Forelimb muscle (tissue), 1 donor: ENCODE measurements at regions not wholly inside any gene's neighbourhood (a gene's known extent, or its start where the extent isn't known, plus 50 kb on each side); places are given as distances from the start of the nearest gene placed in this dataset.

ENCODE experiments used
- DNase-seq: peaks from one replicate; pipeline ENCODE4 v3.0.0-alpha.2; 2013; ENCODE audit warnings: low read depth

DNA sequence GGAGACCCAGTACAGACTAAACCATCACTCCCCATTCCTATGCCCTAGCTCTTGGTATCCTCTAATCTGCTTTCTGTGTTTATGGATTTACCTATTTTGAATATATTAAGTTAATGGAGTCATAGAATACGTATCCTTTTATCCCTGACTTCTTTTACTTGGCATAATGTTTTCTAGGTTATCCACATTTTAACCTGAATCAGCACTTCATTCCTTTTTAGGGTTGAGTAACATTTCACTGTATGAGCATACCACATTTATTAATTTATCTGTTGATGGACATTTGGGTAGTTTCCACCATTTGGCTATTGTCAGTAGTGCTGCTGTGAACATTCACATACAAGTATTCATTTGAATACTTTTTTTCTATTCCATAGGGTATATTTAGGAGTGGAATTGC, 157.3 kb upstream of the CTNNA2 start:
- DNase-seq, result no peak

DNA sequence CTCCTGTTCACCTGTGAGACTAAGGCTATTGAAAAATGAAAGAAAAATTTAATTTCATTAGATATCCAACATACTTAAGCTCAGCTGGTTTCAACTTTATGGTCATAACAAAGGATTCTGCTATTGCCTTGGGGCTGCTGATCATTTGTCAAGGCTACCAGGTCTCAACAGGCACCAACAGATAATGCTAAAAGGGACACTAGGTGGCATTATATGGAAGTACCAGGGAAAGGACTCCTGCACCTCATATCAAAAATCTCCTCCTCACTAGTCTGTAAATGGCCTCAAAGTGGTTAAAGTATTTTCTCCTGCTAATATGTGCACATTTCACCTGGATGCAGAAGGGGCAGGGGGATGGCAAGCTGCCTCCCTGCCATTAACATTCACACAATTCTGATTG, 167.9 kb upstream of the REG3A start:
- DNase-seq, result no peak

DNA sequence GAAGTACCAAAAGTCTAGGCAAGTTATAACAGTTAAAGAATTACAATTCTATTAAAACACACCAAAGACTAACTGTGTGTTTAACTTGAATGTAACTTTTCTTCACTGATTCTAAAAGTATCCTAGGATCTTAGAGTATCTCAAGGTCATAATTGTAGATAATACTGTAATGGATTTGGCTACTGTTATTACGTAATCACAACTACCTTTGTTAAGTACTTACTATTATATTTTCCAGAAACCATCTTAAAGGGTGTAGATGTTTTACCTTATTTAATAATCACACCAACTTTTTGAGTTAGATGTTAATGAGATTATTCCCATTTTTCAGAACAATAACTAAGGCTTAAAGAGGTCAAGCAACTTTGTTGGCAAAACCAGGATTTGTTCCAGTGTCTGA, 161.3 kb upstream of the REG3A start:
- DNase-seq, result no peak

DNA sequence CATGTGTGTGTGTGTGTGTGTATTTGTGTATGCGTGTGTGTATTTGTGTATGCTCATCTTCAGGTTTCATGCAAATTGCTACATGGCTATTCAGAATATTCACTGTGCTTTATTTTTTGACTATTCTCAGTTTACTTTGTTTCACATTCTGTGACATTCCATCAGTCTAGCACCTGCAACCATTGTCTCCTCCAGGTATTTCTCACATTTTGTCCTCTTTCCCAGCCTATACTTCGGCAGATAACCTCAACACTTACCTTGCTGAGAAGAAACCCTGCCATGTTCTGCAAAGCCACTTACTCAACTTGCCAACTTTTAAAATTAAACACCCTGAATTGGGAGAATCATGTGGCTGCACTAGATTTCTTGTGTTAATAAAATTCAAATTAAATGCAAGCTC, 135.4 kb upstream of the REG3A start:
- no peak for DNase-seq

DNA sequence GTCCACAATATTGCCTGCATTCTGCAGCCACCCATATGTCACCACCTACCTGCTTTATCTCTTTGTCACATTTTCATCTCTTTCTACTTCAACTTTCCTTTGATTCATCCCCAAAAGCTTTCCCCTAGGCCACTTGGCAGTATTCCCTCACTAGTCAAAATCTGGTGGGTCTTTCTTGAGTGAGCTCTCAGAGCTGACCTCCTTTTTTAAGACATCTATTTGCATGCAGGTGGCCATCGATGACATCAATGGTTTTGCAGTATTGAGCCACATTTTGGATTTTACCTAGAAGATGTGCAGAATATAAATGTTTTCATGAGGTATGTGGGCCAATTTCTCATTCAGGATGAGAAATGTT, 133.4 kb upstream of the REG3A start:
- no peak for DNase-seq

DNA sequence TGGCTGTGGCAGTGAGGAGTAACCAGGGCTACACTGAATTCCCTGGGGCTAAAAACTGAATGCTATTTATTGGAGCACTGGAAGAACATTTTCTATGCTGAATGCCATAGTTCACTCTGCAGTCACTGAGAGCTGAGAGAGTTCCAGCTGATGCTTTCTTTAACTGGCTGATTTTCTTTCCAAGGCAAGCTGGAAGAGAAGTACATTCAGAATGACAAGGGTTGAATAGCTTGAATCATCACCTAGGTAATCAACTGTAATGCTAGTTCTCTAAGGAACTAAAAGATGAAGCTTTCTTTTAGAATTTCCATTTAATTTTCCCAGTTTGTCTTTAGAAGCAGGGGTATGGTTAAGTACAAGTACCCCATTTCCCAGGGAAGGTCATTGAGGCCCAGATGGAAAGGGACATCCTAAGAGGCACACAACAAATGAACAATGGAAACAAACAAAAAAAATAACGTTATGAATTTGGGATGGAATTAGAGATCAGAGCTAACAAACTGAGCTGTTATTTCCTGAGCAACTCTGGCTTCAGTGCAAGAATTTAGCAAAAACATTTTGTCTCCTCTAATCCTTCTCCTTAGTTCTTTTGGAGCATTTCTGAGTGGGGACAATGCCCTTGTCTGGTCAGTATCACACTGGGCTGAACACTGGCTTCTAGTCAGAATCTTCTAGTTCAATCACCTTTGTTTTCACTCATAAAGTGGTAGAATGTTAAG, 132.8 kb upstream of the REG3A start:
- no peak for DNase-seq

DNA sequence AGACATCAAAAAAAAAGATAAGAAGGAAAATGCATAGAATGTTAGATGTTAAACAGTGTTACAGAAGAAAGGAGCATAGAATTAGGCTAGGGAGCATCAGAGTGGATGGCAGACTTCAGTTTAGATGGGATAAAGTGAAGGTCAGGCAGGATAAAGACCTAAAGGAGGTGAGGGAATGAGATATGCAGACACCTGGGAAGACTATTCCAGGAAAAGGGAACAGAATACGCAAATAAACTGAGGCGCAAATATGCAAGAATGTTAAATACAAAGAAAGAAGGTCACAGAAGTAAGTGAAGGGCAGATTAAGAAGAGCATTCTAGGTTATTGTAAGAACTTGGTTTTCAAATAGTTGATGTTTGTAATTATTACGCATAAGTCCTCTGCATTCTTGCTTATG, 116.3 kb upstream of the REG3A start:
- DNase-seq, result no peak

DNA sequence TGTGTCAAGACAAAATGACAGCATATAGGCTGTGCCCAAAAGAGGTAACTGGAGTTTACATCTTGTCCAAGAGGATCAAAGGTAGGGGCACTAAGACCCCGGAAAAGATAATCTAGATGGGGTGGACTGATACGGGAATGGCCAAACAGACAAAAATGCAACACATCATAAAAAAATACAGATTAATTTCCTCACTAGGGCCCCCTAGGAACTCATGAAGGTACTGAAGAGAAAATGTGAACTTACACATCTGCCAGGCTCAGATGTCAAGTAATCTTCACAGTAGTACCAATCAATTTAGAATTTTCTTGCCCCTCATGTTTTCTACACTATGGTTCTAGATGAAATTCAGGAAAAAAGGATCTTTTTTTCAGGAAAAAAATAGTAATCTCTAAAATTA, 115.6 kb upstream of the REG3A start:
- no peak for DNase-seq

DNA sequence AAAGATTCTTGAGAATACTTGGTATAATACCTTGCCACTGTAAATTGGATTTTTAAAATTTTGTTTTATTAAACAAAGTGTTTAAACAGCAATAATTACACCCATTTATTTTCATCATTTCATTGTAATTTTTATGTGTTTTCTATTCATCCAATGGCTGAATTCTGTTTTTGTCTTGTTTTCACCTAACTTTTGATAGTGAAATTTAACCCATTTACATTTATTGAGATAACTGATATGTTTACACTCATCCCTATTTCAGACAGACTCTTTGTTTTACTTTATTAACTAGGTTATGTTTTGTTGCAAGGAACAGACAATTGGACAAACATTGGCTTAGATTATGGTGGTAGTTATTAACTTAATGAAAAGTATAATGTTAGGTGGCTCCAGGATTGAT, 113.1 kb upstream of the REG3A start:
- no peak for DNase-seq

DNA sequence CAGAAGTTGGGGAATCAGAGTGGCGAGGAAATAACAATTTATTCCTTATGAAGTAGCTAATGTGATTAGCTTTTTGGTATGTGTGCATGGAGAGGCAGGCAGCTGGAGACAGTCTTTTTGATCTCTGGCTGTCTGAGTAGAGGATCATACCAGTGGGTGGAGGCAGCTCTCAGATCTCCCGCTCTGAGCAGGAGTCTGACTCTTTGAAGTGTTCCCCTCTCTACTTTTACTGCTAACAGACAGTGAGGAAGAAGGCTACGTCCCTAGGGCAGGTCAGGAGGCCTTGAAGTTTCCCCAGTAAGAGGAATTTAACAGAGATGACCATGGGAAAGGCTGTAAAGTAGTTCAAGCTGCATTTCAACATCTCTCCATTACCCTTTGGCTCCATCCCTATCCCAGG, 111.9 kb upstream of the REG3A start:
- no peak for DNase-seq

DNA sequence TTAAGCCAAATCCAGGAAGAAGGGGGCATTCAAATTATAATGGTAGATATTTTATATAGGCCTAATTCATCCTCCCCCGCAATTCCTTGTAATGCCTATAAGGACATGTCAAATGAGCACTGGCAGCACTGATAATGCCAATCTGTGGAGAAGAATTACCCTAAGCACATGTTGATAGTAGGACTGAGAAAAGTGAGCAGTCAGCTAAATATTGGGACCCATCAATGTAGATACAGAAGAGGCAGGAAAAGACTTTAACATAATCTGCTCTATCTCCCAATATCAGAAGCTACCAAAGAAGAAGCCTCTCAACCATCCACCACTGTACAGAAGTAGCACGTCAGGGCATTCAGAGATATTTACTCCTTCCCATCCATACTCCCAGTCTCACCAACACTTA, 101.3 kb upstream of the REG3A start:
- DNase-seq, result no peak

DNA sequence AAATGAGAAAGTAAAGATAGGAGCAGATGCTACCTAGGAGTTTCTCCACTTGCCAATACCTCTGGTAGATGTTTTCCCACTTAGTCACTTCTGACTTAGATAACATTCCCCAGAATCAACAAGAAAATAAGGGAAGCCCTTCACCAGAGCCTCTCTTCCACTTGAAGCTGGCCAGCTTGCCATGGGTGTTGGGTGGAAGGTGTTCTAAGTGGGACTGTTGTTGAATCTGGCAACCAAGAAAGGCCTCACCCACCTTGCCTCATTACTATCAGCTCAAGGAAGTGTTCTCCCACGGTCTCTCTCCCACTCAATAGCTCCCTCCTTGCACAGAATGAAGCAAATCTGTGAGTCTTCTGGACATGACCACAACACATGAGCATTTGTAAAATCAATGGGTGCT, 100.4 kb upstream of the REG3A start:
- DNase-seq, result no peak

DNA sequence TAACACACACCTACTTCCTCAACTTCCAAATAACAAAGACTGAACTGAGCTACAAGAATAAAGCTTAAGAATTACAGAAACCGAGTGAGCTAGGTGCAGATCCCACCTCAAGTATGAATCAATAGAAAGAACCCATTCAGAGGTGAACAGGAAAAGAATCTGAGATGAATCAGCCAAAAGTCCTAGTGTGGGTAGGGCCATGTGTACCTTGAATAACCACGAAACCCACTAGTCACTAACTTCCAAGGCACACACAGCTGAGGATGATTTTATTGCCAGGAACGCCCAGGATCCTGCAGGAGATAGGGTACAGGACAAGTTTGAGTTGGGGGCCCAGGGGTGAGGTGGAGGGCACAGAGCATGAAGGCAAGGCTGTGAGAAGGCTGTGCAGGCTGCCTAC, 99.7 kb upstream of the REG3A start:
- no peak for DNase-seq

DNA sequence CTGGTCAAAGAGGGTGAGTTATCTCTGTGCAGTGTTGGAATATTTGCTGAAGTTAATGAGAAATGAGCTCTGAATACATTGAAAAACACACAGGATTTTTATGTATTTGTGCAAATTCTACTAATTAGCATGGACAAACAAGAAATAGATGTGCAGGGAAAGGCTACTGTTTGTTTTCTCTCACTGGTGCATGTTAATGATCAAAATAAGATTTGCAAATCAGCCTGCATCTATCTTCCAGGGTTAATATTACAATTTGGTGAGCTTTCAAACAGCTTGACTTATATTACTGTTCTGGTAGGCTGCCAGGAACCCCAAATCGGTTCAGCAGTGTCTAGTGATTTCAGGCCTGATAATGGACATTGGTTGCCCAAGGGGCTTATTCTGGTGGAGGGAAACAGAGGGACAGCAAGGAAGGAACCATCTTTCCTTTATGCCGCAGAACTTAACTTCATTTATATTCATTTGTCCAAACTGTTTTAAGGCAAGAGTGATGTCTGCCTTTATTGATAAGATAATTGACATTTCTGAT, 93.8 kb upstream of the REG3A start:
- DNase-seq, result no peak

DNA sequence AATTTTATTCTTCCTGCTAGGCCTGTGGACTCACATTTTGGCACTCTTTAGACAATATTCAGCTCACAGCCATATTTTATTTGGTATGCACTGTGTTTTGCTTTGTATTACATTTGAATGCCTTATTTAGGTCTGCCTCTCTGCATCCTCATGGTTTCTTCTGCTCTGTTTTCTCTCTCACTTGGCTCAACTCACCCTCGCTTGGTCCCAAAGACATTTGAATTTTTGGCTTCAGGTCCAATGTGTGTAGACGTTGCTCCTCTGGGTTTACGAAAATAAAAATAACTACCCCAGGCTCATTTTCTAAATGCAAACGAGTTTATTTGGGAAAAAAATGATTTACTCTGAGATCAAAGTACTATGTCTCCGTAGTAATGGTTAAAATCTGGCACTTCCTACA, 91.1 kb upstream of the REG3A start:
- DNase-seq, result no peak

DNA sequence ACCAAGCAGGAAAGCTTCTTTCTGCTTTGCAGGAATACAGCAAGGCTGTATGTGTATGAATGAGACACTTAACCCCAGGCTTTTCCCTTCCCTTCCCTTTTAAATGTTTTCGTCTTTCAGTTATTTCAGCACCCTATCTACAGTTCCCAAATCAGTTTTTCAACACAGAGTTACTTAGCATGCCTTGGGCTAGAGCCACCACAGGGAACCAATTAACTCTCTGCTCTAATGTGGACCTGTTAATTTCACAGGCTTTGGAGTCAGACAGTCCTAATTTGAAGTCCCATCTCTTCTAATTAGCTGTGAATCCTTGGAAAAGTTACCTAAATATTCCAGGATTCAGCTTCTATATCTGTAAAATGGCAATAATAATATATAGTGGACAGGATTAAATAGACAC, 89.2 kb upstream of the REG3A start:
- no peak for DNase-seq

DNA sequence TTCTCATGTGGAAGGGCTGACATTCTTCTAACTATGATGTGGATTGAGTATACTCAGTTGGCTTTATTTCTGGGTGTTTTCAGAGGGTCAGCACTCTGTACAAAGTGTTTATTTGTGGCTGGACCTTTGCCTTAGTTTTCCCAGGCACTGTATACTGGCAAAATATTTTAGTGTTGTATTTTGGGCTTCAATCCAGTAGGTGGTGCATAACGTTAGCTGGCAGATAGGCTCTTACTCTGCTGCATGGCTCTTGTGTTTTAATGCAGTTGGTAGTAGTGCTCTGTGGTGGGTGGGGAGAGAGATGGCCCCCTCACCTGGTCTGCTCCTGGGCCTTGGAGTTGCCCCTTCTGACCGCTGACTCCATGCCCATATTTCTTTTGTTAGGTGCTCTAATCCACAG, 75.6 kb upstream of the REG3A start:
- DNase-seq, result no peak

DNA sequence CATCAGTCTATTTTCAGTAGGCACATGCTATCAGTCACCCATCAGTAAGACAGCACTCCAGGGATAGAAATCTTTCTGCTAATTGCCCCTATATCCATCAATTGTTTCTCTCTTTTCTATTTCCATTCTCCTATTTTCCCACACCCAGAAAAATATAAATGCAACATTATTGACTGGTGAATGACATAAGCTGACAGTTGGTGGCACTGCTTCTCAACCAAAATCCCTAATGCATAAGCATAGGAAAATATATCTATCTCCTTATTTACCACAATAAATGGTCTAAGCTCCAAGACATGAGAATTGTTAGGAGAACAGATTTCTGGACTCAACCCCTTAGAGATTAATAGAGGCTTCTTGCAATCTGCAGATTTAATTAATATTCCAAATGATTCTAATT, 64.0 kb upstream of the REG3A start:
- no peak for DNase-seq

DNA sequence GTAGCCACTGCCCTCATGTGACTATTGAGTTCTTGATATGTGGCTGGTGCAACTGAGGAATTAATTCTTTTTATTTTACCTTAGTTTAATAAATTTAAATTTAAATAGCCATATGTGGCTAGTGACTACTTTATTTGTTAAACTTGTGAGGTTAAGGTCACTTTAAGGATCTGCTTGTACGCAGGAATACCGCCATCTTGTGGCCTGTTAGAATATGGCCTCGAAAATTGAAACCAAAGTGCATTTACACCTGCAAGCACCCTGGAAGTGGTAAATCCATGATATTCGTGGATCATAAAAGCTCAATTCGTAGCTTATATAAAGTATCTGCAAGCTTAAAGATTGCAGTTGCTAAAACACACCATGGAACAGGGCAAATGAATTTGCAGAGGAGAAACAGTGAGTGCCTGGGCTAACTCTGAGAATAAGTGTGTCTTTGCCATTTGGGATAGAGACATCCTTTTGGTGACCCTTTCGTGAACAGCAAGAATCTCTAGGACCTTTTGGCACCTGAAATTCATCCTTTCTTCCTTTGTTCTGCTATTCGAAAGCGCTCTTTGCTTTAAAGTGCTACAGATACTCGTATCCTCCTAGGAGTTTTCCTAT, 59.9 kb upstream of the REG3A start:
- DNase-seq, result peak; percentile 19

DNA sequence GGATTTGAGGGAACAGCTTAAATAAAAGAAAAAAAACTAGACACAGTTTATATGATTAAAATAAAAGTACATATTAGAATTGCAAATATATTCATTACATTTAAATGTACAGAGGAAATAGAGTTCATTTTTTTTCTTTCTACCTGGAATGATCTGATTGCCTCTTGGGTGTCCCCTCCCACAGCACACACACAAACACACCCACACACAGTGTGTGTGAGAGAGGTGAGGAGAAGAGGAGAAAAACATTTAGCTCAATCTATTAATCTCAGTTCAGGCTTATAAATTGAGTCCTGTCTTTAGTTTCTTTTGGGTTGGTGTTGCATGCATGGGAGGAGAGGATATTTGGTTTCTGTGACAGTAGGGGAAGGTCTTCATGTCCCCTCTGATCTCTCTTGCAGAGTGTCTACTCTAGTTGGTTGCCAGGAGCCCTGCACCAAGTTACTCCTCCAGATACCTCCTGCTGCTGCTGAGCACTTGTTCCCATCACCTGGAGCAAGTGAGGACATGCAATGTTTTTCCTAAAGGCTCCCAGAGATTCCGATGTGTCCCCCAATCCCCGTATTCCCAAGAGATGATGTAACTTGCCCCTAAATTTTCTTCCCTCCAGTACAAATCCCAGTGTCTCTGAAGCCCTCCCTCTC, 50.8 kb upstream of the REG3A start:
- DNase-seq, result no peak
